GM12801 (cell line): ENCODE measurements at regions not wholly inside any gene's neighbourhood (a gene's known extent, or its start where the extent isn't known, plus 50 kb on each side); places are given as distances from the start of the nearest gene placed in this dataset.

Experiments
- TF ChIP-seq, protein P1 (sequence below): IDR thresholded peaks from one replicate; pipeline ENCODE4 v1.5.1; 2011; ENCODE audit warnings: control low read depth; ENCODE audit not compliant: insufficient read length; ENCODE audit errors: extremely low read depth

GRCh38 chr11:86132667-86133249, 63.9 kb upstream of the PICALM start:
- TF ChIP-seq, protein P1, sequence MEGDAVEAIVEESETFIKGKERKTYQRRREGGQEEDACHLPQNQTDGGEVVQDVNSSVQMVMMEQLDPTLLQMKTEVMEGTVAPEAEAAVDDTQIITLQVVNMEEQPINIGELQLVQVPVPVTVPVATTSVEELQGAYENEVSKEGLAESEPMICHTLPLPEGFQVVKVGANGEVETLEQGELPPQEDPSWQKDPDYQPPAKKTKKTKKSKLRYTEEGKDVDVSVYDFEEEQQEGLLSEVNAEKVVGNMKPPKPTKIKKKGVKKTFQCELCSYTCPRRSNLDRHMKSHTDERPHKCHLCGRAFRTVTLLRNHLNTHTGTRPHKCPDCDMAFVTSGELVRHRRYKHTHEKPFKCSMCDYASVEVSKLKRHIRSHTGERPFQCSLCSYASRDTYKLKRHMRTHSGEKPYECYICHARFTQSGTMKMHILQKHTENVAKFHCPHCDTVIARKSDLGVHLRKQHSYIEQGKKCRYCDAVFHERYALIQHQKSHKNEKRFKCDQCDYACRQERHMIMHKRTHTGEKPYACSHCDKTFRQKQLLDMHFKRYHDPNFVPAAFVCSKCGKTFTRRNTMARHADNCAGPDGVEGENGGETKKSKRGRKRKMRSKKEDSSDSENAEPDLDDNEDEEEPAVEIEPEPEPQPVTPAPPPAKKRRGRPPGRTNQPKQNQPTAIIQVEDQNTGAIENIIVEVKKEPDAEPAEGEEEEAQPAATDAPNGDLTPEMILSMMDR, result no peak

GRCh38 chr11:86129740-86130540, 61.1 kb upstream of the PICALM start:
- TF ChIP-seq, protein P1, result no peak

GRCh38 chr11:86128914-86129313, 60.0 kb upstream of the PICALM start:
- TF ChIP-seq, protein P1, result no peak

GRCh38 chr11:86126862-86127261, 58.0 kb upstream of the PICALM start:
- TF ChIP-seq, protein P1, result no peak

- TF ChIP-seq, protein P1, result no peak
These were observed 55.7 kb upstream of the PICALM start for GRCh38 chr11:86124251-86125233.

DNA sequence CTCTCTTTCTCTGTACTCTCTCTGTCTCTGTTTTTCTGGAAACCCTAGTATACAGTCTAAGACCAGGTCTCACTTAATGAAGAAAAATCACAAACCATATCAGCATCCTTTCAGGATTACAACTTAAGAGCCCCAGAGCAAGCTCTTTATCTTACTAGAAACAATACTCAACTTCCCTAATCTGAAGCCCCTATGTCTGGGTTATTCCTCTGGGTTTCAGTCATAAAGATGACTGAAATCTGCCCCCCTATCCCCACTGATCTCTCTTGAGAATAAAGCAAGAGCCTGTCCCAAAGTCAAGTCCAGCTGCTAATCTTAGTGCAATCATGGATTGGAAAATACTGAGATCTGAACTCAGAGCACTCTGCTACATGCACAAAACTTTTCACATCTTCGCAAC, 53.9 kb upstream of the PICALM start:
- TF ChIP-seq, protein P1, result no peak

DNA sequence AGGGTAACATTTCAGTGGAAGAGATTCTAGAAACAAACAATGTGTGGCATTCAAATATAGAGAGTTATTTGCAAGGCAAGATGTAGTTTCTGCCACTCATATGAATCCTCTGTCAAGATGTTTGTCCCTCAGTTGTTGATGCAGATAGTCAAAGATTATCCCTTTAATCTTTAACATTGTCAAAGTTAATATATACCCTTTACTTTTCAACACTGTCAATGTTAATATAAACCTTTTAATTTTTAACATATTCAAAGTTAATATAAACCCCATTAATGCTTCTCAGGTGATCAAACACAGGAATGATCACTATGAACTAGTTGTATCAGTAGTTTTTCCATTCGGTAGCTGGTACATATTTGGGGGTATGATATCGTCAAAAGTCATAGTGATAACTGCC, 51.9 kb upstream of the PICALM start:
- TF ChIP-seq, protein P1, result no peak
